Endothelial cell of umbilical vein (primary cell): ENCODE measurements at regions not wholly inside any gene's neighbourhood (a gene's known extent, or its start where the extent isn't known, plus 50 kb on each side); places are given as distances from the start of the nearest gene placed in this dataset.

Experiments
- BruUV-seq: library from RNA; stranded (reverse); fragments of 400-500 nt; replicated peaks from 2 replicates; lab custom pipeline; 2021; lab: Mats Ljungman, UMichigan
- CTCF ChIA-PET: fragments of 300-600, 350-600 bp; sonication (Branson Sonifier 250); formaldehyde crosslinking; loops from one replicate; lab custom pipeline; 2021; ENCODE audit warnings: antibody characterized with exemption, inconsistent platforms; lab: Charles Lee
- POLR2A ChIA-PET: fragments of 300-600, 350-600 bp; sonication (Branson Sonifier 250); formaldehyde crosslinking; loops from one replicate; lab custom pipeline; 2021; ENCODE audit warnings: antibody characterized with exemption, inconsistent platforms; lab: Charles Lee
- DNase-seq: peaks from one replicate; pipeline ENCODE4 v3.0.0-alpha.2; 2011; ENCODE audit warnings: low read depth, low spot score
- FAIRE-seq: peaks from 2 replicates; lab custom pipeline; 2011; peaks lifted over from hg19 to GRCh38; lab: Jason Lieb, UNC
- H2AFZ ChIP-seq: 2 replicates; pipeline ENCODE4 v1.6.0; 2012; ENCODE audit warnings: low read depth, low read length, control low read depth, inconsistent platforms
- H3K27ac ChIP-seq: 2 replicates; pipeline ENCODE4 v1.5.1; 2011; ENCODE audit warnings: low read depth, mild to moderate bottlenecking, control low read depth, low read length, moderate library complexity; ENCODE audit not compliant: insufficient read depth
- H3K27me3 ChIP-seq, 2 experiments: 2 replicates each; pipeline versions ENCODE4 v1.6.0 to v1.6.1; 2011; ENCODE audit warnings: low read length in 2 of 2, mixed read lengths in 1 of 2; ENCODE audit not compliant: control insufficient read depth in 2 of 2, insufficient read depth in 2 of 2
- H3K36me3 ChIP-seq, 2 experiments: 2 replicates in 1 of 2; 3 replicates in 1 of 2; pipeline ENCODE4 v1.5.1; 2011; ENCODE audit warnings: low read length in 2 of 2, mild to moderate bottlenecking in 1 of 2, moderate library complexity in 1 of 2; ENCODE audit not compliant: control insufficient read depth in 2 of 2, insufficient read depth in 2 of 2; ENCODE audit errors: extremely low read depth in 1 of 2
- H3K4me1 ChIP-seq: 3 replicates; pipeline ENCODE4 v1.5.1; 2011; ENCODE audit warnings: mild to moderate bottlenecking, low read length; ENCODE audit not compliant: control insufficient read depth, insufficient read depth; ENCODE audit errors: extremely low read depth
- H3K4me2 ChIP-seq: 2 replicates; pipeline ENCODE4 v1.6.1; 2011; ENCODE audit warnings: low read length, control low read depth, mixed read lengths; ENCODE audit not compliant: insufficient read depth
- H3K4me3 ChIP-seq, 3 experiments: fragments of 200-600 bp in 1 of 3; sonication (generic), shearing (Covaris generic) in 1 of 3; replicated peaks in 1 of 3; 2 replicates each; pipeline ENCODE4 v1.5.1; 2011 to 2016; ENCODE audit warnings: control low read depth in 3 of 3, low read length in 3 of 3, mild to moderate bottlenecking in 2 of 3, inconsistent platforms in 1 of 3, low read depth in 1 of 3, moderate library complexity in 1 of 3; ENCODE audit not compliant: insufficient read depth in 1 of 3
- H3K79me2 ChIP-seq: 2 replicates; pipeline ENCODE4 v1.6.0; 2012; ENCODE audit warnings: low read length, inconsistent platforms; ENCODE audit not compliant: control insufficient read depth, insufficient read depth
- H3K9ac ChIP-seq: replicated peaks from 2 replicates; pipeline ENCODE3; 2011; ENCODE audit warnings: low read length, control low read depth; ENCODE audit not compliant: insufficient read depth; ENCODE audit errors: extremely low read depth
- H3K9me1 ChIP-seq: replicated peaks from 3 replicates; pipeline ENCODE4 v1.6.0; 2011; ENCODE audit warnings: mild to moderate bottlenecking, low read length; ENCODE audit not compliant: control insufficient read depth, insufficient read depth; ENCODE audit errors: extremely low read depth
- H3K9me3 ChIP-seq: replicated peaks from 2 replicates; pipeline ENCODE4 v1.5.1; 2012; ENCODE audit warnings: low read length, inconsistent platforms; ENCODE audit not compliant: control insufficient read depth, insufficient read depth
- H4K20me1 ChIP-seq: replicated peaks from 2 replicates; pipeline ENCODE3; 2011; ENCODE audit warnings: mild to moderate bottlenecking, low read length; ENCODE audit not compliant: control insufficient read depth, insufficient read depth; ENCODE audit errors: extremely low read depth
- CTCF ChIP-seq, 2 donors: IDR thresholded peaks; 1 replicate in 1 of 2; 2 replicates in 1 of 2; pipeline ENCODE4 v1.5.1; 2011; ENCODE audit warnings: low read length in 2 of 2, mild to moderate bottlenecking in 2 of 2, moderate library complexity in 2 of 2, control low read depth in 1 of 2, inconsistent platforms in 1 of 2, low read depth in 1 of 2; ENCODE audit not compliant: insufficient read depth in 1 of 2; ENCODE audit errors: extremely low read depth in 1 of 2
- EZH2 ChIP-seq: IDR thresholded peaks from 2 replicates; pipeline ENCODE4 v1.6.1; 2012; ENCODE audit warnings: borderline replicate concordance, low read depth, mild to moderate bottlenecking, moderate library complexity, low read length, inconsistent platforms; ENCODE audit not compliant: severe bottlenecking
- FOS ChIP-seq: IDR thresholded peaks from 2 replicates; pipeline ENCODE4 v1.6.1; 2011; ENCODE audit warnings: mild to moderate bottlenecking, low read length, moderate library complexity, borderline replicate concordance; ENCODE audit not compliant: insufficient read depth
- GATA2 ChIP-seq: IDR thresholded peaks from 2 replicates; pipeline ENCODE4 v1.7.0; 2011; ENCODE audit warnings: low read depth, mild to moderate bottlenecking, moderate library complexity, mixed read lengths, low read length; ENCODE audit not compliant: insufficient read length, insufficient read depth
- JUN ChIP-seq: IDR thresholded peaks from 2 replicates; pipeline ENCODE4 v1.6.1; 2011; ENCODE audit warnings: borderline replicate concordance, low read depth; ENCODE audit not compliant: insufficient read length, insufficient read depth
- MAX ChIP-seq: IDR thresholded peaks from 2 replicates; pipeline ENCODE4 v1.6.1; 2011; ENCODE audit not compliant: insufficient read depth, insufficient read length
- MYC ChIP-seq: IDR thresholded peaks from one replicate; pipeline ENCODE4 v1.6.1; 2011; ENCODE audit warnings: mild to moderate bottlenecking, low read depth, low read length
- POLR2A ChIP-seq: IDR thresholded peaks from 2 replicates; pipeline ENCODE4 v1.6.1; 2012; ENCODE audit warnings: low read depth, mild to moderate bottlenecking, control low read depth, low read length
- POLR2AphosphoS5 ChIP-seq: IDR thresholded peaks from 2 replicates; pipeline ENCODE4 v1.6.1; 2012; ENCODE audit warnings: low read depth, mild to moderate bottlenecking, control low read depth, low read length, moderate library complexity; ENCODE audit not compliant: insufficient read depth
- dilution Hi-C: fragments of 300-500 bp; cut with MboI; formaldehyde crosslinking; loops from one replicate; pipeline ENCODE4 v1.15.0; 2019; ENCODE audit warnings: low sequenced_read_pairs; ENCODE audit not compliant: extremely low pct_ligation_motif_present
- intact Hi-C: fragments of 100-400 bp; cut with micrococcal nuclease; formaldehyde crosslinking; loops from one replicate; pipeline ENCODE4 v1.10.0; 2022

DNA sequence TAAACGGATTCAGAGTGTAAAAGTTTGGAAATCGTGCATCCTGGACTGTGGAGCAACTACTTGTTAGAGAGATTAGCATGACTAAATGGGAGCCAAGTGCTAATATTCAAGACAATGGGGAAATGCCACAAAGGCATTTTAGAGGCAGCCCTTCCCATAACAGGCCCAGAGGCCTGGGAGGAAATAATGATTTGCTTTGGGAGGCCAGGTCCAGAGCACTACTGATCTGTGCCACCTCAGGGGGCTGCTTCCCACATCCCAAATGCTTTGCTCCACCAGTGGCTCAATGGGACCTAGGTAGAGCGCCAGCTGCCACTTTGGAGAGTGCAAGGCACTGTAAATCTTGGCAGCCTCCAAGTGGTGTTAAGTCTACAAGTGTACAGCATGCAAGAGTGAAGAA, 91.9 kb upstream of the HSF2 start:
- H4K20me1 ChIP-seq: no peaks in the 10 kb centered on the region
- H3K9me3 ChIP-seq: no peaks in the 10 kb centered on the region
- ChIA-PET POLR2A (no interaction called here), CTCF (no interaction called here)
- TF ChIP-seq FOS (no peak), MAX (no peak), EZH2 (no peak), CTCF (IDR thresholded peaks at IDR 0.05; ENCODE audit: extremely low read depth in 1 of 2, insufficient read depth in 1 of 2, low read depth in 1 of 2, low read length in 2 of 2) (no peak), POLR2A (no peak), POLR2AphosphoS5 (no peak), GATA2 (no peak), MYC (no peak), JUN (no peak)
- dilution Hi-C loops: no loop called here
- no peaks in the 10 kb centered on the region for H3K4me1 ChIP-seq
- no peak overlapping the region for H2AFZ ChIP-seq
- no peak overlapping the region for H3K4me2 ChIP-seq
- no peak overlapping the region for H3K4me3 ChIP-seq
- no TSS peak for BruUV-seq
- no peaks in the 10 kb centered on the region for H3K9me1 ChIP-seq
- no peak overlapping the region for H3K27ac ChIP-seq
- H3K27me3 ChIP-seq: no peaks in the 10 kb centered on the region
- no peaks in the 10 kb centered on the region for H3K79me2 ChIP-seq
- DNase-seq: no peak
- intact Hi-C loops: no loop called here
- H3K9ac ChIP-seq: no peak overlapping the region
- no peaks in the 10 kb centered on the region for H3K36me3 ChIP-seq
- no peak for FAIRE-seq
